Prostate gland (tissue), 2 donors: ENCODE measurements at regions not wholly inside any gene's neighbourhood (a gene's known extent, or its start where the extent isn't known, plus 50 kb on each side); places are given as distances from the start of the nearest gene placed in this dataset.

ENCODE experiments used
- DNase-seq: peaks from one replicate; pipeline ENCODE4 v3.0.0-alpha.2; 2019; ENCODE audit warnings: low spot score
- H3K27ac ChIP-seq, 2 donors: fragments of 200-600 bp; sonication (generic); 2 replicates each; pipeline ENCODE4 v1.5.1; 2017 to 2019
- H3K27me3 ChIP-seq: fragments of 200-600 bp; sonication (generic); replicated peaks from 2 replicates; pipeline ENCODE4 v1.5.1; 2019; ENCODE audit not compliant: insufficient read depth
- H3K36me3 ChIP-seq, 2 donors: fragments of 200-600 bp; sonication (generic); 1 replicate in 1 of 2; 2 replicates in 1 of 2; pipeline versions ENCODE4 v1.5.1 to v1.8.1; 2017 to 2019
- H3K4me1 ChIP-seq: fragments of 200-600 bp; sonication (generic); replicated peaks from 2 replicates; pipeline ENCODE4 v1.5.1; 2019
- H3K4me3 ChIP-seq, 2 donors: fragments of 200-600 bp; sonication (generic); 2 replicates each; pipeline ENCODE4 v1.5.1; 2017 to 2019
- H3K9me3 ChIP-seq: fragments of 200-600 bp; sonication (generic); 2 replicates; pipeline ENCODE4 v1.5.1; 2017
- CTCF ChIP-seq, 4 experiments: fragments of 200-600 bp in 2 of 4; fragments of 450-650 bp in 2 of 4; sonication (generic) in 2 of 4; IDR thresholded peaks; 1 replicate in 3 of 4; 2 replicates in 1 of 4; pipeline ENCODE4 v1.5.1; 2016 to 2019; ENCODE audit warnings: antibody characterized with exemption in 4 of 4, mild to moderate bottlenecking in 2 of 4, moderate library complexity in 2 of 4
- POLR2A ChIP-seq: fragments of 450-650 bp; IDR thresholded peaks from one replicate; pipeline ENCODE4 v1.6.1; 2016; ENCODE audit warnings: antibody characterized with exemption, mild to moderate bottlenecking
- POLR2AphosphoS5 ChIP-seq: sonication (generic); formaldehyde crosslinking; IDR thresholded peaks from one replicate; pipeline ENCODE4 v1.6.1; 2017; ENCODE audit warnings: antibody characterized with exemption
- WGBS: methylation state at CpG from one replicate; pipeline ENCODE4 v1.1.5; 2018; 5-methylcytosine and 5-hydroxymethylcytosine counted together
- intact Hi-C: fragments of 100-400 bp; cut with DNase I; formaldehyde crosslinking; loops from one replicate; pipeline ENCODE4 v1.14.2; 2022

- no peaks in the 10 kb centered on the region for H3K36me3 ChIP-seq
- H3K27me3 ChIP-seq = no peaks in the 10 kb centered on the region
- no peaks in the 10 kb centered on the region for H3K9me3 ChIP-seq
- no peak for TF ChIP-seq POLR2AphosphoS5
- TF ChIP-seq CTCF (IDR thresholded peaks at IDR 0.05) = no peak
- no peak for TF ChIP-seq POLR2A
- DNase-seq = no peak
- WGBS = 88% methylated on average over 3 of the region's 3 CpGs
- H3K4me3 ChIP-seq = no peak overlapping the region
- intact Hi-C loops = no loop called here
- H3K4me1 ChIP-seq = no peaks in the 10 kb centered on the region
- no peak overlapping the region for H3K27ac ChIP-seq
Observed at GRCh38 chr5:23627976-23628375, 120.6 kb downstream of the PRDM9 start.

- H3K27me3 ChIP-seq = no peaks in the 10 kb centered on the region
- intact Hi-C loops = no loop called here
- H3K4me3 ChIP-seq = no peak overlapping the region
- DNase-seq = no peak
- H3K4me1 ChIP-seq = no peaks in the 10 kb centered on the region
- WGBS = 94% methylated on average over 2 of the region's 2 CpGs
- no peak overlapping the region for H3K27ac ChIP-seq
- TF ChIP-seq CTCF (IDR thresholded peaks at IDR 0.05) = no peak
- TF ChIP-seq POLR2A = no peak
- no peak for TF ChIP-seq POLR2AphosphoS5
- no peaks in the 10 kb centered on the region for H3K9me3 ChIP-seq
- H3K36me3 ChIP-seq = no peaks in the 10 kb centered on the region
Observed at GRCh38 chr5:23629396-23629795, 122.0 kb downstream of the PRDM9 start.

- Histone ChIP-seq H3K27ac (no peak overlapping the region), H3K9me3 (no peaks in the 10 kb centered on the region), H3K4me3 (no peak overlapping the region), H3K27me3 (no peaks in the 10 kb centered on the region), H3K36me3 (no peaks in the 10 kb centered on the region), H3K4me1 (no peaks in the 10 kb centered on the region)
- intact Hi-C loops = no loop called here
- 70% methylated on average over 2 of the region's 2 CpGs for WGBS
- no peak for DNase-seq
- TF ChIP-seq CTCF (IDR thresholded peaks at IDR 0.05) = no peak
- no peak for TF ChIP-seq POLR2A
- no peak for TF ChIP-seq POLR2AphosphoS5
Observed at GRCh38 chr5:23631302-23632045, 124.1 kb downstream of the PRDM9 start.

GRCh38 chr5:23635938-23636337 lies 128.5 kb downstream of the PRDM9 start:
- TF ChIP-seq POLR2A (no peak), POLR2AphosphoS5 (no peak), CTCF (IDR thresholded peaks at IDR 0.05) (no peak)
- Histone ChIP-seq H3K4me1 (no peaks in the 10 kb centered on the region), H3K27ac (no peak overlapping the region), H3K27me3 (no peaks in the 10 kb centered on the region), H3K4me3 (no peak overlapping the region), H3K9me3 (no peaks in the 10 kb centered on the region), H3K36me3 (no peaks in the 10 kb centered on the region)
- intact Hi-C loops = no loop called here
- DNase-seq = no peak

- Histone ChIP-seq H3K36me3 (no peaks in the 10 kb centered on the region), H3K4me3 (no peak overlapping the region), H3K4me1 (no peaks in the 10 kb centered on the region), H3K27ac (no peak overlapping the region), H3K27me3 (no peaks in the 10 kb centered on the region), H3K9me3 (no peaks in the 10 kb centered on the region)
- no peak for TF ChIP-seq POLR2AphosphoS5
- TF ChIP-seq CTCF (IDR thresholded peaks at IDR 0.05) = no peak
- no peak for TF ChIP-seq POLR2A
- 85% methylated on average over 1 of the region's 1 CpG for whole genome bisulfite sequencing
- intact Hi-C loops = no loop called here
- no peak for DNase-seq
Observed at GRCh38 chr5:23639326-23639725, 131.9 kb downstream of the PRDM9 start.
